ENCODE measurements at regions not wholly inside any gene's neighbourhood (a gene's known extent, or its start where the extent isn't known, plus 50 kb on each side); places are given as distances from the start of the nearest gene placed in this dataset.

- H3K27me3 ChIP-seq (replicated peaks; ENCODE audit: insufficient read depth, low read length), result no peaks in the 10 kb centered on the region
- TF ChIP-seq EZH2phosphoT487 (IDR thresholded peaks at IDR 0.05; ENCODE audit: low read length) (no peak), CTCF (IDR thresholded peaks at IDR 0.05; ENCODE audit: low read length) (no peak), EZH2 (optimal IDR thresholded peaks at IDR 0.05; ENCODE audit: low read depth, low read length) (no peak)
- no peaks in the 10 kb centered on the region for H4K20me1 ChIP-seq (ENCODE audit: insufficient read depth, low read length)
- H3K9ac ChIP-seq (ENCODE audit: low read length), result no peak overlapping the region
- H3K27ac ChIP-seq (ENCODE audit: low read length), result no peak overlapping the region
- no peaks in the 10 kb centered on the region for H3F3A ChIP-seq (ENCODE audit: insufficient read depth, low read length)
- H3K4me1 ChIP-seq (ENCODE audit: low read length), result no peaks in the 10 kb centered on the region
- no peak overlapping the region for H3K4me3 ChIP-seq (ENCODE audit: low read length)
- H2AFZ ChIP-seq (ENCODE audit: low read length), result no peak overlapping the region
- no peak overlapping the region for H3K4me2 ChIP-seq (ENCODE audit: low read depth, low read length)
- H3K36me3 ChIP-seq (replicated peaks; ENCODE audit: insufficient read depth, low read length), result no peaks in the 10 kb centered on the region
- no peaks in the 10 kb centered on the region for H3K79me2 ChIP-seq (ENCODE audit: low read length)
- no peaks in the 10 kb centered on the region for H3K9me3 ChIP-seq (replicated peaks; ENCODE audit: insufficient read depth, low read length)
- no peak for DNase-seq
- no peaks in the 10 kb centered on the region for H3K9me2 ChIP-seq (replicated peaks; ENCODE audit: insufficient read depth, low read length)
Measured at GRCh38 chr12:103053089-103053488, 95.6 kb downstream of the ASCL1 start.

GRCh38 chr12:103073630-103074029 lies 116.2 kb downstream of the ASCL1 start:
- no peak for DNase-seq
- no peak overlapping the region for H3K27ac ChIP-seq (ENCODE audit: low read length)
- H4K20me1 ChIP-seq (ENCODE audit: insufficient read depth, low read length), result no peaks in the 10 kb centered on the region
- H3K79me2 ChIP-seq (ENCODE audit: low read length), result no peaks in the 10 kb centered on the region
- H3K4me3 ChIP-seq (ENCODE audit: low read length), result no peak overlapping the region
- H3F3A ChIP-seq (ENCODE audit: insufficient read depth, low read length), result no peaks in the 10 kb centered on the region
- no peaks in the 10 kb centered on the region for H3K27me3 ChIP-seq (replicated peaks; ENCODE audit: insufficient read depth, low read length)
- TF ChIP-seq CTCF (IDR thresholded peaks at IDR 0.05; ENCODE audit: low read length) (no peak), EZH2phosphoT487 (IDR thresholded peaks at IDR 0.05; ENCODE audit: low read length) (no peak), EZH2 (optimal IDR thresholded peaks at IDR 0.05; ENCODE audit: low read depth, low read length) (no peak)
- H3K36me3 ChIP-seq (replicated peaks; ENCODE audit: insufficient read depth, low read length), result no peaks in the 10 kb centered on the region
- no peak overlapping the region for H2AFZ ChIP-seq (ENCODE audit: low read length)
- H3K9me2 ChIP-seq (replicated peaks; ENCODE audit: insufficient read depth, low read length), result no peaks in the 10 kb centered on the region
- H3K4me1 ChIP-seq (ENCODE audit: low read length), result no peaks in the 10 kb centered on the region
- no peak overlapping the region for H3K4me2 ChIP-seq (ENCODE audit: low read depth, low read length)
- H3K9ac ChIP-seq (ENCODE audit: low read length), result no peak overlapping the region
- H3K9me3 ChIP-seq (replicated peaks; ENCODE audit: insufficient read depth, low read length), result no peaks in the 10 kb centered on the region

GRCh38 chr12:103075848-103076247 lies 118.4 kb downstream of the ASCL1 start:
- TF ChIP-seq EZH2 (optimal IDR thresholded peaks at IDR 0.05; ENCODE audit: low read depth, low read length) (no peak), CTCF (IDR thresholded peaks at IDR 0.05; ENCODE audit: low read length) (no peak), EZH2phosphoT487 (IDR thresholded peaks at IDR 0.05; ENCODE audit: low read length) (no peak)
- Histone ChIP-seq H3F3A (ENCODE audit: insufficient read depth, low read length) (no peaks in the 10 kb centered on the region), H3K36me3 (replicated peaks; ENCODE audit: insufficient read depth, low read length) (no peaks in the 10 kb centered on the region), H3K79me2 (ENCODE audit: low read length) (no peaks in the 10 kb centered on the region), H3K27ac (ENCODE audit: low read length) (no peak overlapping the region), H3K9me3 (replicated peaks; ENCODE audit: insufficient read depth, low read length) (no peaks in the 10 kb centered on the region), H3K9me2 (replicated peaks; ENCODE audit: insufficient read depth, low read length) (no peaks in the 10 kb centered on the region), H3K9ac (ENCODE audit: low read length) (no peak overlapping the region), H2AFZ (ENCODE audit: low read length) (no peak overlapping the region), H4K20me1 (ENCODE audit: insufficient read depth, low read length) (no peaks in the 10 kb centered on the region), H3K27me3 (replicated peaks; ENCODE audit: insufficient read depth, low read length) (no peaks in the 10 kb centered on the region), H3K4me2 (ENCODE audit: low read depth, low read length) (no peak overlapping the region), H3K4me3 (ENCODE audit: low read length) (no peak overlapping the region), H3K4me1 (ENCODE audit: low read length) (no peaks in the 10 kb centered on the region)
- DNase-seq, result no peak

Measured in MM.1S (cell line).